PC-3 (cell line): ENCODE measurements at regions not wholly inside any gene's neighbourhood (a gene's known extent, or its start where the extent isn't known, plus 50 kb on each side); places are given as distances from the start of the nearest gene placed in this dataset.

Experiments
- CTCF ChIP-seq: fragments of 300-600 bp; sonication (generic); conservative IDR thresholded peaks from 2 replicates; pipeline ENCODE4 v1.5.1; 2017; ENCODE audit warnings: antibody characterized with exemption, low read depth, mild to moderate bottlenecking, low read length
- EZH2 ChIP-seq: fragments of 300-600 bp; sonication (generic); IDR thresholded peaks from one replicate; pipeline ENCODE4 v1.6.1; 2017; ENCODE audit warnings: antibody characterized with exemption, mild to moderate bottlenecking, low read length; ENCODE audit not compliant: unreplicated experiment

- no peak for TF ChIP-seq CTCF
- no peak for TF ChIP-seq EZH2
Observed at GRCh38 chr12:131333621-131334440, 377.1 kb upstream of the SFSWAP start.
